GM06990 (cell line): ENCODE measurements at regions not wholly inside any gene's neighbourhood (a gene's known extent, or its start where the extent isn't known, plus 50 kb on each side); places are given as distances from the start of the nearest gene placed in this dataset.

ENCODE experiments used
- DNase-seq: peaks from one replicate; pipeline ENCODE4 v3.0.0-alpha.2; 2011; ENCODE audit not compliant: insufficient read length; ENCODE audit errors: extremely low read depth
- H3K27me3 ChIP-seq: replicated peaks from 2 replicates; pipeline ENCODE4 v1.6.0; 2011; ENCODE audit warnings: low read length; ENCODE audit not compliant: control insufficient read depth, insufficient read depth
- H3K36me3 ChIP-seq: 2 replicates; pipeline ENCODE4 v1.5.1; 2011; ENCODE audit warnings: low read length; ENCODE audit not compliant: control insufficient read depth, insufficient read depth
- H3K4me3 ChIP-seq: replicated peaks from 2 replicates; pipeline ENCODE4 v1.5.1; 2011; ENCODE audit warnings: low read depth, mild to moderate bottlenecking, control low read depth, low read length
- CTCF ChIP-seq: IDR thresholded peaks from 2 replicates; pipeline ENCODE4 v1.5.1; 2011; ENCODE audit warnings: low read length, control low read depth, mild to moderate bottlenecking, inconsistent platforms; ENCODE audit not compliant: insufficient read depth, poor library complexity, severe bottlenecking

DNA sequence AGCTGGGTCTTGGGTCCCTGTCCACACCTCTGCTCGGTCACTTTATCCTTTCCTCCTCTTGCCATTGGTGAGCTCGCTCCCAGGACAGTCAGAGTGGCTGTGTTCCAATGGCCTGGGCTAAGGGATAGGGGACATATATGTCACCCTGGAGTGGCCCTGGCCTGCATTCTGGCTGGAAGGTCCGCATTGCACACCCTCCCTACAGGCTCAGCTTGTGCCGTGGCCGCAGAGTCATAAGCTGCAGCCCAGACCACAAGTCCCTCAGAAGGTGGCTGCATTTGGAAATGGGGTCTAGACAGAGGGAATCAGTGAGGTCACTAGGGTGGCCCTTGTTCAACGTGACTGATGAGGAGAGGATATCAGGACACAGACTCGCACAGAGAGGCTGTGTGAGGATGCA, 363.8 kb upstream of the SHH start:
- Histone ChIP-seq H3K4me3 (no peak overlapping the region), H3K36me3 (no peaks in the 10 kb centered on the region), H3K27me3 (no peaks in the 10 kb centered on the region; the same call in 1 of the 2 replicates)
- no peak for TF ChIP-seq CTCF
- no peak for DNase-seq

- no peaks in the 10 kb centered on the region for H3K36me3 ChIP-seq
- H3K27me3 ChIP-seq, result no peaks in the 10 kb centered on the region; the same call in 1 of the 2 replicates
- DNase-seq, result no peak
- H3K4me3 ChIP-seq, result no peak overlapping the region
- no peak for TF ChIP-seq CTCF
These were observed 362.7 kb upstream of the SHH start for GRCh38 chr7:156175003-156175402.

- H3K36me3 ChIP-seq, result no peaks in the 10 kb centered on the region
- no peak overlapping the region for H3K4me3 ChIP-seq
- no peaks in the 10 kb centered on the region; the same call in 1 of the 2 replicates for H3K27me3 ChIP-seq
- DNase-seq, result no peak
- TF ChIP-seq CTCF, result no peak
These were observed 362.2 kb upstream of the SHH start for GRCh38 chr7:156174428-156174827.

DNA sequence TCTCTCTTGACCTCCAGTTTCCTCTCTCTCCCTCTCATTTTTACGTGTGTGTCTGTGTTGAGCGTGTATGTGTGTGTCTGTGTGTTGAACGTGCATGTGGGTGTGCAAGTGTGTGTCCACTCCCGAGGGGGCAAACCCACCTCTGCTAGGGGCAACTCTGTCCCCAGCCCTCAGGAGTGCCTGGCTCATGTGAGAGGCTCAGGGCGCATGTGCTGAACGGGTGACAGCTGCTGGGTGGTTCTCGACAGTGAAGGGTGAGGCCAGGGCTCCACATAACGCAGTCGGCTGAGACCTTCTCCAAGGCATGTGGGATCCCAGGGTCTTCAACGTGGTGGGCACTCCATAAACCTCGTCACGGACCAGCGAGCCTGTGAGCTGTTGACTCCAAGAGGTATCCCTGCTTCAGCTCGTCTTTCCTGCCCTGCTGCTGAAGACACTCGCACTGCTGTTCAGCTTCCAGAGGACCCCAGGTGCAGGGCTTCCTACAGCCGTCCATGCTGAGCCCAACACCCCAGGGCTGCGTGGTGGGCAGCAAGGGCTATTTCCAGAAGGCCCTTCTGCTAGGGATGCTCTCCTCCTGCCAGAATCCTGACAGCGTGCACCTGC, 361.6 kb upstream of the SHH start:
- no peak for DNase-seq
- Histone ChIP-seq H3K27me3 (no peaks in the 10 kb centered on the region; the same call in 1 of the 2 replicates), H3K36me3 (no peaks in the 10 kb centered on the region), H3K4me3 (no peak overlapping the region)
- no peak for TF ChIP-seq CTCF

GRCh38 chr7:156173346-156173745, 361.1 kb upstream of the SHH start:
- Histone ChIP-seq H3K27me3 (no peaks in the 10 kb centered on the region; the same call in 1 of the 2 replicates), H3K4me3 (no peak overlapping the region)
- DNase-seq, result no peak

More at GRCh38 chr7:156173346-156173745, 361.1 kb upstream of the SHH start:
- no peak for TF ChIP-seq CTCF
- no peaks in the 10 kb centered on the region for H3K36me3 ChIP-seq
